Neuronal stem cell (in vitro differentiated cells): ENCODE measurements at regions not wholly inside any gene's neighbourhood (a gene's known extent, or its start where the extent isn't known, plus 50 kb on each side); places are given as distances from the start of the nearest gene placed in this dataset.

Experiments used
- DNase-seq: peaks from one replicate; pipeline ENCODE4 v3.0.0-alpha.2; 2013; ENCODE audit warnings: low spot score
- H2AFZ ChIP-seq: one replicate; pipeline ENCODE4 v1.6.1; 2013; ENCODE audit warnings: mild to moderate bottlenecking, low read length, inconsistent platforms
- H2AK5ac ChIP-seq: 2 replicates; pipeline ENCODE4 v1.6.1; 2013; ENCODE audit warnings: low read depth, mild to moderate bottlenecking, inconsistent platforms, low read length, moderate library complexity, mixed read lengths
- H2BK120ac ChIP-seq: 2 replicates; pipeline ENCODE4 v1.6.1; 2013; ENCODE audit warnings: low read depth, mild to moderate bottlenecking, inconsistent platforms, low read length, moderate library complexity, mixed read lengths
- H2BK12ac ChIP-seq: one replicate; pipeline ENCODE4 v1.6.1; 2013; ENCODE audit warnings: low read length, inconsistent platforms
- H2BK15ac ChIP-seq: 2 replicates; pipeline ENCODE4 v1.6.1; 2013; ENCODE audit warnings: mild to moderate bottlenecking, low read length, inconsistent platforms, mixed read lengths
- H2BK5ac ChIP-seq: one replicate; pipeline ENCODE4 v1.6.1; 2013; ENCODE audit warnings: inconsistent platforms, mild to moderate bottlenecking, low read length, moderate library complexity
- H3K14ac ChIP-seq: one replicate; pipeline ENCODE4 v1.6.1; 2013; ENCODE audit warnings: low read length, inconsistent platforms
- H3K18ac ChIP-seq: 2 replicates; pipeline ENCODE4 v1.6.1; 2013; ENCODE audit warnings: low read length, inconsistent platforms
- H3K23ac ChIP-seq: 2 replicates; pipeline ENCODE4 v1.6.1; 2013; ENCODE audit warnings: low read depth, mild to moderate bottlenecking, mixed read lengths, low read length, inconsistent platforms; ENCODE audit not compliant: poor library complexity
- H3K27ac ChIP-seq: replicated peaks from 3 replicates; pipeline ENCODE4 v1.5.1; 2013; ENCODE audit warnings: low read length, inconsistent platforms
- H3K27me3 ChIP-seq, 3 experiments: 2 replicates each; pipeline ENCODE4 v1.6.1; 2013; ENCODE audit warnings: low read length in 3 of 3, mild to moderate bottlenecking in 2 of 3, inconsistent platforms in 1 of 3, low read depth in 1 of 3, mixed read lengths in 1 of 3, moderate library complexity in 1 of 3; ENCODE audit not compliant: control insufficient read depth in 3 of 3, insufficient read depth in 3 of 3
- H3K36me3 ChIP-seq, 2 donors: replicated peaks in 1 of 2; 2 replicates each; pipeline ENCODE4 v1.6.1; 2013; ENCODE audit warnings: low read length in 2 of 2; ENCODE audit not compliant: control insufficient read depth in 2 of 2, insufficient read depth in 2 of 2
- H3K4ac ChIP-seq: 2 replicates; pipeline ENCODE4 v1.6.1; 2013; ENCODE audit warnings: inconsistent platforms, mild to moderate bottlenecking, low read length, moderate library complexity
- H3K4me1 ChIP-seq, 2 donors: 1 replicate in 1 of 2; 2 replicates in 1 of 2; pipeline ENCODE4 v1.6.1; 2013; ENCODE audit warnings: low read length in 2 of 2, low read depth in 1 of 2; ENCODE audit not compliant: control insufficient read depth in 2 of 2, insufficient read depth in 1 of 2
- H3K4me2 ChIP-seq: one replicate; pipeline ENCODE4 v1.6.1; 2013; ENCODE audit warnings: mild to moderate bottlenecking, low read length, inconsistent platforms; ENCODE audit not compliant: insufficient read depth, poor library complexity, severe bottlenecking
- H3K4me3 ChIP-seq, 2 donors: 2 replicates each; pipeline ENCODE4 v1.5.1; 2013; ENCODE audit warnings: low read length in 2 of 2, mild to moderate bottlenecking in 2 of 2, inconsistent platforms in 1 of 2, moderate library complexity in 1 of 2
- H3K79me1 ChIP-seq: one replicate; pipeline ENCODE4 v1.6.1; 2013; ENCODE audit warnings: low read depth, mild to moderate bottlenecking, inconsistent platforms, low read length, moderate library complexity
- H3K9ac ChIP-seq: one replicate; pipeline ENCODE4 v1.6.1; 2013; ENCODE audit warnings: mild to moderate bottlenecking, low read depth, low read length, inconsistent platforms; ENCODE audit not compliant: poor library complexity
- H3K9me3 ChIP-seq, 2 donors: replicated peaks in 1 of 2; 2 replicates each; pipeline versions ENCODE3 to v1.6.1; 2013; ENCODE audit warnings: low read length in 2 of 2, mild to moderate bottlenecking in 2 of 2, inconsistent platforms in 1 of 2, low read depth in 1 of 2, mixed read lengths in 1 of 2, moderate library complexity in 1 of 2; ENCODE audit not compliant: control insufficient read depth in 2 of 2, insufficient read depth in 1 of 2
- H4K8ac ChIP-seq: one replicate; pipeline ENCODE4 v1.6.1; 2013; ENCODE audit warnings: low read depth, mild to moderate bottlenecking, inconsistent platforms, low read length, moderate library complexity
- H4K91ac ChIP-seq: one replicate; pipeline ENCODE4 v1.6.1; 2013; ENCODE audit warnings: low read length, low read depth, mild to moderate bottlenecking, inconsistent platforms; ENCODE audit not compliant: poor library complexity
- WGBS, 2 donors: extraction: QIAGEN DNeasy Blood & Tissue Kit; methylation state at CpG; one replicate each; pipeline ENCODE4 v1.1.7; 2013; ENCODE audit warnings: missing lambda C conversion rate in 2 of 2, mixed read lengths in 1 of 2; ENCODE audit not compliant: insufficient read length in 2 of 2, insufficient replicate concordance in 1 of 2; ENCODE audit errors: extremely low coverage in 2 of 2; 5-methylcytosine and 5-hydroxymethylcytosine counted together

GRCh38 chr10:28922127-28922526 lies 244.8 kb downstream of the BAMBI start:
- no peak overlapping the region for H3K9ac ChIP-seq
- H3K4me1 ChIP-seq: no peaks in the 10 kb centered on the region
- no peak for DNase-seq
- H3K4me2 ChIP-seq: no peak overlapping the region
- H3K79me1 ChIP-seq: no peaks in the 10 kb centered on the region
- H3K14ac ChIP-seq: no peak overlapping the region
- H3K36me3 ChIP-seq: no peaks in the 10 kb centered on the region
- H3K27ac ChIP-seq: no peak overlapping the region
- H2BK15ac ChIP-seq: no peak overlapping the region
- no peak overlapping the region for H2BK5ac ChIP-seq
- no peak overlapping the region for H3K23ac ChIP-seq
- no peak overlapping the region for H2BK120ac ChIP-seq
- no CpG with 5 or more reads among the region's 2 CpGs for WGBS, 2 donors
- H2BK12ac ChIP-seq: no peak overlapping the region
- H3K4ac ChIP-seq: no peak overlapping the region
- H2AFZ ChIP-seq: no peak overlapping the region
- no peak overlapping the region for H3K4me3 ChIP-seq
- no peak overlapping the region for H3K18ac ChIP-seq
- peaks cover 0 to 32% (median 2%) of the 10 kb centered on the region in 3 experiments for H3K27me3 ChIP-seq
- no peak overlapping the region for H4K91ac ChIP-seq
- H2AK5ac ChIP-seq: no peak overlapping the region
- H4K8ac ChIP-seq: no peak overlapping the region
- peaks cover 0 to 3% of the 10 kb centered on the region in 2 donors for H3K9me3 ChIP-seq

DNA sequence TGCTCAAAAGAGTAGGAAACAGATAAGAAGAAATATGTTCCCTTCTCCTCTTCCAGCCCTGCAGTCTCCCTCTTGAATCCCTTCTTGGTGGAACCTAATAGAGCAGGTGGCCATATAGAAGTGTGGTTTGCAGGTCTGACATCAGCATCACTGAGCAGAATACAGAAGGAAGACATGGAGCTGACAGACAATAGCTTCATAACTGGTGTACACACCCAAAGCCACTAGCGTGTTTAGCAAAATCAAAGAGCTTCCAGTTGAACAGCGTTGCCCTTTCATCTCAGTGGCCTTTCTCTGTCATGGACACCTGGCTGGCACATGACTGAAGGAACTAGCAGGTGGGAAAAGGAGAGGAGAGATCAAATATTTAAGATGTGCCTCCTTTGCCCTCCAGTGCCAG lies 245.5 kb downstream of the BAMBI start:
- H3K14ac ChIP-seq: no peak overlapping the region
- H3K9ac ChIP-seq: no peak overlapping the region
- H3K36me3 ChIP-seq: no peaks in the 10 kb centered on the region
- no peak overlapping the region for H2BK15ac ChIP-seq
- no peaks in the 10 kb centered on the region for H3K79me1 ChIP-seq
- no peak overlapping the region for H2AFZ ChIP-seq
- peaks cover 0 to 37% (median 2%) of the 10 kb centered on the region in 3 experiments for H3K27me3 ChIP-seq
- no peak overlapping the region for H3K23ac ChIP-seq
- H3K27ac ChIP-seq: no peak overlapping the region
- no peak overlapping the region for H3K4me3 ChIP-seq
- H3K4me2 ChIP-seq: no peak overlapping the region
- H2BK12ac ChIP-seq: no peak overlapping the region
- no peak overlapping the region for H4K91ac ChIP-seq
- no peak overlapping the region for H2BK5ac ChIP-seq
- no peak overlapping the region for H3K4ac ChIP-seq
- no peak for DNase-seq
- peaks cover 0 to 3% of the 10 kb centered on the region in 2 donors for H3K9me3 ChIP-seq
- no CpG with 5 or more reads among the region's 2 CpGs for WGBS, 2 donors
- H3K4me1 ChIP-seq: no peaks in the 10 kb centered on the region
- no peak overlapping the region for H2AK5ac ChIP-seq
- H2BK120ac ChIP-seq: no peak overlapping the region
- H4K8ac ChIP-seq: no peak overlapping the region
- H3K18ac ChIP-seq: no peak overlapping the region

GRCh38 chr10:28924717-28925116 lies 247.4 kb downstream of the BAMBI start:
- Histone ChIP-seq H2BK120ac (no peak overlapping the region), H3K79me1 (no peaks in the 10 kb centered on the region), H3K14ac (no peak overlapping the region), H3K4me1 (no peaks in the 10 kb centered on the region), H3K36me3 (no peaks in the 10 kb centered on the region), H2BK15ac (no peak overlapping the region), H3K23ac (peak overlapping the region; percentile 44), H3K4me3 (no peak overlapping the region), H2BK12ac (no peak overlapping the region), H4K91ac (no peak overlapping the region), H3K27me3 (peaks cover 0 to 40% (median 2%) of the 10 kb centered on the region in 3 experiments), H3K27ac (no peak overlapping the region), H3K9me3 (peaks cover 0 to 3% of the 10 kb centered on the region in 2 donors), H2AFZ (no peak overlapping the region), H3K4me2 (no peak overlapping the region), H3K18ac (no peak overlapping the region), H3K4ac (no peak overlapping the region), H2BK5ac (no peak overlapping the region), H3K9ac (no peak overlapping the region), H2AK5ac (no peak overlapping the region), H4K8ac (no peak overlapping the region)
- no CpG with 5 or more reads among the region's 10 CpGs for WGBS, 2 donors
- DNase-seq: no peak

DNA sequence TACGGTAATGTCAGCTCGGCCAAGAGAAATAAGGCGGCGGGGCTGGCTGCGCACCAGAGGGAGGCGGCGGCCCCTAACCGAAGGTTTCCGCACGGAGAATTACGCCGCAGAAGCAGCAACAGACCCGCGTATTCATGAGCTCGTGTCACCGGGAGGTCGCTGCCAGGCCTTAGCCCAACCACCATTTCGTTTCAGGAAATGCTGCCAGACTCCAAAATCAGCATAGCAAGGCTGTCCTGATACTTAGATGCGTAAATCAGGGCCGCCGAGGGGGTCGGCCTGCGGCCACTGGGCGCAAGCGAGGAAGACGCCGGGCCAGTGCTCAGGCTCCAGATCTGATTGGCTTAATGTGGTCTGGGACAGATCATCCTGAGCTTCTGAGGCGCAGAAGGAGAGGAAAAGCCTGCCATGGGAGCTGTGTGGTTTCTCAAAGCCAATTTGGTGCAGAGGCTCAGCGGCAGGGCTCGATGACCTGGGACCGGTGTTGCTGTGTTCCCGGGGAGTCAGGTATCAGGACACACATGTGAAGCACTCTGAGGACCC lies 247.9 kb downstream of the BAMBI start:
- Histone ChIP-seq H4K91ac (no peak overlapping the region), H2BK120ac (no peak overlapping the region), H3K23ac (peak overlapping the region; percentile 44), H3K4me1 (no peaks in the 10 kb centered on the region), H3K27me3 (peaks cover 0 to 43% (median 2%) of the 10 kb centered on the region in 3 experiments), H2BK15ac (no peak overlapping the region), H3K4ac (no peak overlapping the region), H2AFZ (no peak overlapping the region), H3K27ac (no peak overlapping the region), H4K8ac (no peak overlapping the region), H3K18ac (no peak overlapping the region), H3K36me3 (no peaks in the 10 kb centered on the region), H2AK5ac (no peak overlapping the region), H3K9me3 (peaks cover 0 to 3% of the 10 kb centered on the region in 2 donors), H3K79me1 (no peaks in the 10 kb centered on the region), H3K4me3 (no peak overlapping the region), H3K9ac (no peak overlapping the region), H2BK12ac (no peak overlapping the region), H3K4me2 (no peak overlapping the region), H2BK5ac (no peak overlapping the region), H3K14ac (no peak overlapping the region)
- DNase-seq: no peak
- no CpG with 5 or more reads among the region's 32 CpGs for WGBS, 2 donors
